K562 (cell line): ENCODE measurements at regions not wholly inside any gene's neighbourhood (a gene's known extent, or its start where the extent isn't known, plus 50 kb on each side); places are given as distances from the start of the nearest gene placed in this dataset.

Source experiments
- ATAC-seq: fragments of 200-7000 bp; cut with Tn5 transposase; 3 replicates; pipeline ENCODE4 v1.9.1; 2020; ENCODE audit warnings: moderate library complexity
- BruUV-seq: library from RNA; stranded (reverse); fragments of 400-500 nt; replicated peaks from 2 replicates; lab custom pipeline; 2021; lab: Mats Ljungman, UMichigan
- CTCF ChIA-PET: fragments of 300-600 bp; formaldehyde crosslinking; extraction: SDS; loops from one replicate; lab custom pipeline; 2021; ENCODE audit warnings: low intra/inter-chr PET ratio; lab: Yijun Ruan, JAX
- POLR2A ChIA-PET: fragments of 300-600, 350-650 bp; sonication (Branson Sonifier 250); formaldehyde crosslinking; extraction: SDS; loops from one replicate; lab custom pipeline; 2021; ENCODE audit warnings: antibody characterized with exemption, inconsistent platforms; lab: Yijun Ruan, JAX
- DNase-seq, 4 experiments: peaks; one replicate each; pipeline versions ENCODE4 v3.0.0 to v3.0.0-alpha.2; 2011 to 2018; ENCODE audit warnings: low spot score in 3 of 4, mixed read lengths in 3 of 4; ENCODE audit errors: extremely low read depth in 1 of 4
- FAIRE-seq: peaks from 2 replicates; lab custom pipeline; 2011; peaks lifted over from hg19 to GRCh38; lab: Jason Lieb, UNC
- H2AFZ ChIP-seq: 2 replicates; pipeline ENCODE4 v1.6.0; 2011; ENCODE audit warnings: low read depth, low read length, control low read depth, inconsistent platforms
- H3K27ac ChIP-seq: fragments of 200-600 bp; 3 replicates; pipeline ENCODE4 v1.8.0; 2011; ENCODE audit warnings: low read depth, mild to moderate bottlenecking, control low read depth, inconsistent platforms, low read length, moderate library complexity, mixed read lengths; ENCODE audit errors: extremely low read depth
- H3K27me3 ChIP-seq, 2 experiments: fragments of 300-600 bp in 1 of 2; 2 replicates in 1 of 2; 3 replicates in 1 of 2; pipeline versions ENCODE4 v1.6.0 to v1.8.0; 2011; ENCODE audit warnings: inconsistent platforms in 2 of 2, low read length in 2 of 2, mild to moderate bottlenecking in 1 of 2, mixed read lengths in 1 of 2, moderate library complexity in 1 of 2; ENCODE audit not compliant: control insufficient read depth in 2 of 2, insufficient read depth in 2 of 2
- H3K36me3 ChIP-seq: fragments of 300-600 bp; 3 replicates; pipeline ENCODE4 v1.8.0; 2011; ENCODE audit warnings: mild to moderate bottlenecking, low read length, inconsistent platforms; ENCODE audit not compliant: control insufficient read depth, insufficient read depth
- H3K4me1 ChIP-seq, 2 experiments: fragments of 200-600 bp in 1 of 2; replicated peaks in 1 of 2; 2 replicates in 1 of 2; 3 replicates in 1 of 2; pipeline versions ENCODE4 v1.5.1 to v1.8.0; 2011; ENCODE audit warnings: inconsistent platforms in 2 of 2, low read length in 2 of 2, mild to moderate bottlenecking in 1 of 2, mixed read lengths in 1 of 2, moderate library complexity in 1 of 2; ENCODE audit not compliant: control insufficient read depth in 2 of 2, insufficient read depth in 2 of 2
- H3K4me2 ChIP-seq: 2 replicates; pipeline ENCODE4 v1.6.1; 2011; ENCODE audit warnings: low read length, control low read depth, inconsistent platforms, mixed read lengths; ENCODE audit not compliant: insufficient read depth
- H3K4me3 ChIP-seq: fragments of 200-600 bp; sonication (generic), shearing (Covaris generic); 2 replicates; pipeline ENCODE4 v1.5.1; 2016; ENCODE audit warnings: control low read depth, inconsistent platforms
- H3K79me2 ChIP-seq: fragments of 200-600 bp; 3 replicates; pipeline ENCODE4 v1.8.0; 2011; ENCODE audit warnings: low read length, inconsistent platforms; ENCODE audit not compliant: control insufficient read depth, insufficient read depth
- H3K9ac ChIP-seq, 2 experiments: 2 replicates each; pipeline versions ENCODE4 v1.6.0 to v1.6.1; 2011; ENCODE audit warnings: low read depth in 2 of 2, low read length in 2 of 2, control low read depth in 1 of 2, inconsistent platforms in 1 of 2, mild to moderate bottlenecking in 1 of 2, mixed read lengths in 1 of 2; ENCODE audit not compliant: insufficient read depth in 1 of 2
- H3K9me1 ChIP-seq: one replicate; pipeline ENCODE4 v1.6.0; 2011; ENCODE audit warnings: inconsistent platforms, mild to moderate bottlenecking, low read length, moderate library complexity; ENCODE audit not compliant: control insufficient read depth, insufficient read depth
- H3K9me3 ChIP-seq: replicated peaks from 2 replicates; pipeline ENCODE4 v1.5.1; 2011; ENCODE audit warnings: low read depth, low read length, inconsistent platforms; ENCODE audit not compliant: control insufficient read depth, insufficient read depth
- H4K20me1 ChIP-seq: replicated peaks from 2 replicates; pipeline ENCODE4 v1.6.1; 2011; ENCODE audit warnings: low read length, inconsistent platforms, mixed read lengths; ENCODE audit not compliant: control insufficient read depth, insufficient read depth
- BRD9 ChIP-seq: fragments of 450-650 bp; IDR thresholded peaks from 2 replicates; pipeline ENCODE4 v1.6.1; 2018; ENCODE audit warnings: low read depth; ENCODE audit not compliant: partially characterized antibody
- ELK3 ChIP-seq: fragments of 450-650 bp; formaldehyde crosslinking; IDR thresholded peaks from 2 replicates; pipeline ENCODE4 v1.4.0; 2020; ENCODE audit warnings: mild to moderate bottlenecking
- HDGF ChIP-seq: fragments of 450-650 bp; IDR thresholded peaks from 2 replicates; pipeline ENCODE4 v1.6.1; 2016
- RBM34 ChIP-seq: fragments of 200-400 bp; formaldehyde crosslinking; IDR thresholded peaks from 2 replicates; pipeline ENCODE4 v1.6.1; 2018; ENCODE audit warnings: low read length, borderline replicate concordance; ENCODE audit not compliant: insufficient read depth
- TEAD2 ChIP-seq: fragments of 450-650 bp; IDR thresholded peaks from 2 replicates; pipeline ENCODE4 v1.6.1; 2016; ENCODE audit warnings: missing genetic modification characterization, control low read depth, missing compliant biosample characterization
- ZNF696 ChIP-seq: fragments of 250-450 bp; sonication (Bioruptor Pico); conservative IDR thresholded peaks from 2 replicates; pipeline ENCODE4 v1.4.0; 2020; ENCODE audit warnings: mild to moderate bottlenecking, moderate library complexity
- WGBS: fragments of 100-300 bp; shearing (Covaris generic); methylation state at CpG from one replicate; pipeline ENCODE4 v1.1.6; 2016; ENCODE audit warnings: low coverage, mixed read lengths; ENCODE audit not compliant: insufficient coverage; ENCODE audit errors: missing lambda C conversion rate; 5-methylcytosine and 5-hydroxymethylcytosine counted together
- in situ Hi-C: fragments of 300-500 bp; cut with MboI; formaldehyde crosslinking; loops from 4 replicates; pipeline ENCODE4 v1.15.0; 2018; ENCODE audit warnings: inconsistent platforms, mixed read lengths
- intact Hi-C: fragments of 100-400 bp; cut with micrococcal nuclease; formaldehyde crosslinking; loops from 2 replicates; pipeline ENCODE4 v1.14.2; 2022

GRCh38 chr7:23959821-23960220 lies 249.8 kb downstream of the STK31 start:
- Histone ChIP-seq H3K9ac (no peak overlapping the region), H3K4me2 (no peak overlapping the region), H2AFZ (no peak overlapping the region), H3K9me3 (no peaks in the 10 kb centered on the region), H3K4me1 (peaks cover 0 to 11% of the 10 kb centered on the region in 2 experiments; a peak in 3 of 5 replicates), H3K36me3 (no peaks in the 10 kb centered on the region), H3K9me1 (no peaks in the 10 kb centered on the region), H4K20me1 (no peaks in the 10 kb centered on the region), H3K27me3 (peaks cover 2 to 9% of the 10 kb centered on the region in 2 experiments; a peak in 1 of 5 replicates), H3K27ac (no peak overlapping the region), H3K79me2 (no peaks in the 10 kb centered on the region), H3K4me3 (no peak overlapping the region)
- WGBS, result 0% methylated on average over 3 of the region's 3 CpGs
- intact Hi-C loops, result no loop called here
- BruUV-seq, result no TSS peak
- no peak for ATAC-seq
- POLR2A ChIA-PET, result no interaction called here
- in situ Hi-C loops, result no loop called here
- FAIRE-seq, result no peak
- CTCF ChIA-PET, result no interaction called here
- DNase-seq, result no peak
- TF ChIP-seq ELK3 (CRISPR knock-in tag), result no peak
- TF ChIP-seq ZNF696 (CRISPR knock-in tag), result no peak
- TF ChIP-seq TEAD2 (tag), result no peak
- no peak for TF ChIP-seq BRD9
- TF ChIP-seq HDGF, result no peak
- no peak for TF ChIP-seq RBM34
